Hippocampal formation (tissue), 2 donors: ENCODE measurements at regions not wholly inside any gene's neighbourhood (a gene's known extent, or its start where the extent isn't known, plus 50 kb on each side); places are given as distances from the start of the nearest gene placed in this dataset.
"Not testable (repeated sequence)": the region's sequence is repeated elsewhere in the genome, so short reads cannot be mapped to it uniquely, and the experiment has no call there.

Experiments used
- DNase-seq, 2 donors: peaks; one replicate each; lab custom pipeline; 2025; lab: John Stamatoyannopoulos, UW

- DNase-seq, result no peak
These were observed 196.3 kb downstream of the PALM2AKAP2 start for GRCh38 chr9:109976303-109976702.

- DNase-seq, result no peak
These were observed 197.5 kb downstream of the PALM2AKAP2 start for GRCh38 chr9:109977521-109977920.

GRCh38 chr9:109981091-109981490 lies 201.1 kb downstream of the PALM2AKAP2 start:
- no peak for DNase-seq

- no peak for DNase-seq
These were observed 206.6 kb downstream of the PALM2AKAP2 start for GRCh38 chr9:109986521-109986991.

- DNase-seq, result no peak
These were observed 209.3 kb downstream of the PALM2AKAP2 start for GRCh38 chr9:109989296-109989695.

GRCh38 chr9:109990541-109990940 lies 210.5 kb downstream of the PALM2AKAP2 start:
- no peak for DNase-seq

GRCh38 chr9:109992293-109992692 lies 212.3 kb downstream of the PALM2AKAP2 start:
- DNase-seq, result no peak

- DNase-seq, result no peak
These were observed 213.4 kb downstream of the PALM2AKAP2 start for GRCh38 chr9:109993250-109993978.

- DNase-seq, result no peak
These were observed 213.8 kb downstream of the C9orf152 start for GRCh38 chr9:109994141-109994540.

- no peak for DNase-seq
These were observed 210.9 kb downstream of the C9orf152 start for GRCh38 chr9:109996936-109997580.

- DNase-seq, result no peak
These were observed 210.3 kb downstream of the C9orf152 start for GRCh38 chr9:109997682-109998081.

GRCh38 chr9:110005521-110005920 lies 202.4 kb downstream of the C9orf152 start:
- DNase-seq, result not testable (repeated sequence)

GRCh38 chr9:110006657-110007056 lies 201.3 kb downstream of the C9orf152 start:
- no peak for DNase-seq

- no peak for DNase-seq
These were observed 200.3 kb downstream of the C9orf152 start for GRCh38 chr9:110007477-110008270.

- DNase-seq, result no peak
These were observed 199.3 kb downstream of the C9orf152 start for GRCh38 chr9:110008663-110009062.

- no peak for DNase-seq
These were observed 196.2 kb downstream of the C9orf152 start for GRCh38 chr9:110011628-110012320.

GRCh38 chr9:110013064-110013463 lies 194.9 kb downstream of the C9orf152 start:
- DNase-seq, result no peak

- no peak for DNase-seq
These were observed 192.2 kb downstream of the C9orf152 start for GRCh38 chr9:110015759-110016158.

GRCh38 chr9:110016340-110016739 lies 191.6 kb downstream of the C9orf152 start:
- no peak for DNase-seq

GRCh38 chr9:110020216-110020615 lies 187.7 kb downstream of the C9orf152 start:
- DNase-seq, result not testable (repeated sequence)

GRCh38 chr9:110021891-110022290 lies 186.1 kb downstream of the C9orf152 start:
- peak in 1 of 2 donors; percentile 27 for DNase-seq

- not testable (repeated sequence) for DNase-seq
These were observed 184.7 kb downstream of the C9orf152 start for GRCh38 chr9:110023221-110023620.
